ENCODE measurements at regions not wholly inside any gene's neighbourhood (a gene's known extent, or its start where the extent isn't known, plus 50 kb on each side); places are given as distances from the start of the nearest gene placed in this dataset.
"Not testable (repeated sequence)": the region's sequence is repeated elsewhere in the genome, so short reads cannot be mapped to it uniquely, and the experiment has no call there.

GRCh38 chr16:8075271-8075670, 515.0 kb downstream of the TMEM114 start:
- Histone ChIP-seq H3K9me3 (ENCODE audit: control insufficient read depth in 2 of 2, low read length in 2 of 2) (no peaks in the 10 kb centered on the region), H3K4me1 (ENCODE audit: control insufficient read depth in 2 of 2, insufficient read depth in 2 of 2, low read length in 2 of 2) (no peaks in the 10 kb centered on the region), H3K27me3 (ENCODE audit: control insufficient read depth in 2 of 2, insufficient read depth in 2 of 2, low read length in 2 of 2) (no peaks in the 10 kb centered on the region), H3K27ac (ENCODE audit: low read depth in 2 of 2, low read length in 2 of 2) (no peak overlapping the region), H3K36me3 (ENCODE audit: control insufficient read depth in 2 of 2, insufficient read depth in 2 of 2, low read length in 2 of 2) (no peaks in the 10 kb centered on the region), H3K4me3 (ENCODE audit: low read length in 2 of 2) (no peak overlapping the region), H3K9ac (ENCODE audit: low read depth in 1 of 2, low read length in 2 of 2) (no peak overlapping the region)

GRCh38 chr16:8070506-8070905, 519.8 kb downstream of the TMEM114 start:
- Histone ChIP-seq H3K4me1 (ENCODE audit: control insufficient read depth in 2 of 2, insufficient read depth in 2 of 2, low read length in 2 of 2) (no peaks in the 10 kb centered on the region), H3K9ac (ENCODE audit: low read depth in 1 of 2, low read length in 2 of 2) (no peak overlapping the region), H3K27ac (ENCODE audit: low read depth in 2 of 2, low read length in 2 of 2) (no peak overlapping the region), H3K9me3 (ENCODE audit: control insufficient read depth in 2 of 2, low read length in 2 of 2) (peaks cover 0 to 5% of the 10 kb centered on the region in 2 donors), H3K36me3 (ENCODE audit: control insufficient read depth in 2 of 2, insufficient read depth in 2 of 2, low read length in 2 of 2) (no peaks in the 10 kb centered on the region), H3K27me3 (ENCODE audit: control insufficient read depth in 2 of 2, insufficient read depth in 2 of 2, low read length in 2 of 2) (no peaks in the 10 kb centered on the region), H3K4me3 (ENCODE audit: low read length in 2 of 2) (no peak overlapping the region)

DNA sequence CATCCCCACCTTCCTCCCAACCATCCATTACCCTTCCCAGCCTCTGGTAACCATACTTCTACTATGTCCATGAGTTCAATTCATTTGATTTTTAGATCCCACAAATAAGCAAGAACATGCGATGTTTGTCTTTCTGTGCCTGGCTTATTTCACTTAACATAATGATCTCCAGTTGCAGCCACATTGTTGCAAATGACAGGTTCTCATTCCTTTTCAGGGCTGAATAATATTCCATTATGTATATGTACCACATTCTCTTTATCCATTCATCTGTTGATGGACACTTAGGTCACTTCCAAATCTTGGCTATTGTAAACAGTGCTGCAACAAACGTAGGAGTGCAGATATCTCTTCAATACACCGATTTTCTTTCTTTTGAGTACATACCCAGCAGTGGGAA, 522.1 kb downstream of the TMEM114 start:
- not testable (repeated sequence) for H3K4me1 ChIP-seq (ENCODE audit: control insufficient read depth in 2 of 2, insufficient read depth in 2 of 2, low read length in 2 of 2); H3K27ac ChIP-seq (ENCODE audit: low read depth in 2 of 2, low read length in 2 of 2); H3K27me3 ChIP-seq (ENCODE audit: control insufficient read depth in 2 of 2, insufficient read depth in 2 of 2, low read length in 2 of 2); H3K9me3 ChIP-seq (ENCODE audit: control insufficient read depth in 2 of 2, low read length in 2 of 2); H3K9ac ChIP-seq (ENCODE audit: low read depth in 1 of 2, low read length in 2 of 2); H3K4me3 ChIP-seq (ENCODE audit: low read length in 2 of 2); H3K36me3 ChIP-seq (ENCODE audit: control insufficient read depth in 2 of 2, insufficient read depth in 2 of 2, low read length in 2 of 2)

DNA sequence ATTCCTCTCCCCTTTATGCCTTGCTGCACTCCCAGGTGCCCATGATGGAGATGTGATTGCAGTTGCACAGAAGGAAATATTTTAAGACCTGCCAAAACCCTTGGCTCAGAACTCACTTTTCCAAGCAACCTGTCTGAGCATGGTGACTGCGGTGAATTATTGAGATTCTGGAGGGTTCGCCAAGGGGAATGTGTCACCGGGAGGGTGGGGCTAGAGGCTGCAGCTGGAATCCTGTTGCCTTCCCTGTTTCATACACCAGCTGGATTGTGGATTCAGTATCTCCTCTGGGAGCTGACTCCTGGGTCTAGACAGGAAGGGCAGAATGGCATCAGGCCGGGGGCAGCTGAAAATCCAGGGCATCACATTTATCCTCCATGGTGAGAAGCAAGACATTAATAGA, 527.2 kb downstream of the TMEM114 start:
- no peak overlapping the region for H3K27ac ChIP-seq (ENCODE audit: low read depth in 2 of 2, low read length in 2 of 2)
- H3K27me3 ChIP-seq (ENCODE audit: control insufficient read depth in 2 of 2, insufficient read depth in 2 of 2, low read length in 2 of 2), result no peaks in the 10 kb centered on the region
- H3K9me3 ChIP-seq (ENCODE audit: control insufficient read depth in 2 of 2, low read length in 2 of 2), result peaks cover 0 to 3% of the 10 kb centered on the region in 2 donors
- no peak overlapping the region for H3K4me3 ChIP-seq (ENCODE audit: low read length in 2 of 2)
- H3K9ac ChIP-seq (ENCODE audit: low read depth in 1 of 2, low read length in 2 of 2), result no peak overlapping the region
- no peaks in the 10 kb centered on the region for H3K36me3 ChIP-seq (ENCODE audit: control insufficient read depth in 2 of 2, insufficient read depth in 2 of 2, low read length in 2 of 2)
- H3K4me1 ChIP-seq (ENCODE audit: control insufficient read depth in 2 of 2, insufficient read depth in 2 of 2, low read length in 2 of 2), result no peaks in the 10 kb centered on the region

DNA sequence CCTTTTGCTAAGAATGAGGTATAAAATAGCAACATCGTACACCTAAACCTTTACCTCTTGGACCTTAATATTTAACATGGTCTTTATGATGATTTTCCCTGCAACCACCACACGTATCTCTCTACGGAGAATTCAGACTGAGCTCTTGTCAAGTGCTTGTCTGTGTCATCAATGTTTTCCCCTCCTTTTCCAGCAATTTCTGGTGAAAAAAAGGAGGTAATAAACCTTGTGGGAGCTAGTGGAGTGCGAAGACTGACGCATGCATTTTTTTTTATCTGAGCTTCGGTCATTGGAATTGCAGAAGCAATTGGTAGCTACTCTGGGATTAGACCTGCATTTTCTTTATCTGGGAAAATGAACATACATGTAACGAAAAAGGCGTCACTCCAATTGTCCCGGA, 527.6 kb downstream of the TMEM114 start:
- Histone ChIP-seq H3K4me1 (ENCODE audit: control insufficient read depth in 2 of 2, insufficient read depth in 2 of 2, low read length in 2 of 2) (no peaks in the 10 kb centered on the region), H3K27me3 (ENCODE audit: control insufficient read depth in 2 of 2, insufficient read depth in 2 of 2, low read length in 2 of 2) (no peaks in the 10 kb centered on the region), H3K9ac (ENCODE audit: low read depth in 1 of 2, low read length in 2 of 2) (no peak overlapping the region), H3K9me3 (ENCODE audit: control insufficient read depth in 2 of 2, low read length in 2 of 2) (peaks cover 0 to 3% of the 10 kb centered on the region in 2 donors), H3K36me3 (ENCODE audit: control insufficient read depth in 2 of 2, insufficient read depth in 2 of 2, low read length in 2 of 2) (no peaks in the 10 kb centered on the region), H3K4me3 (ENCODE audit: low read length in 2 of 2) (no peak overlapping the region), H3K27ac (ENCODE audit: low read depth in 2 of 2, low read length in 2 of 2) (no peak overlapping the region)

- Histone ChIP-seq H3K9me3 (ENCODE audit: control insufficient read depth in 2 of 2, low read length in 2 of 2) (no peaks in the 10 kb centered on the region), H3K4me1 (ENCODE audit: control insufficient read depth in 2 of 2, insufficient read depth in 2 of 2, low read length in 2 of 2) (no peaks in the 10 kb centered on the region), H3K27ac (ENCODE audit: low read depth in 2 of 2, low read length in 2 of 2) (no peak overlapping the region), H3K27me3 (ENCODE audit: control insufficient read depth in 2 of 2, insufficient read depth in 2 of 2, low read length in 2 of 2) (no peaks in the 10 kb centered on the region), H3K36me3 (ENCODE audit: control insufficient read depth in 2 of 2, insufficient read depth in 2 of 2, low read length in 2 of 2) (no peaks in the 10 kb centered on the region), H3K9ac (ENCODE audit: low read depth in 1 of 2, low read length in 2 of 2) (no peak overlapping the region), H3K4me3 (ENCODE audit: low read length in 2 of 2) (no peak overlapping the region)
Observed at GRCh38 chr16:8055761-8056160, 534.5 kb downstream of the TMEM114 start.

DNA sequence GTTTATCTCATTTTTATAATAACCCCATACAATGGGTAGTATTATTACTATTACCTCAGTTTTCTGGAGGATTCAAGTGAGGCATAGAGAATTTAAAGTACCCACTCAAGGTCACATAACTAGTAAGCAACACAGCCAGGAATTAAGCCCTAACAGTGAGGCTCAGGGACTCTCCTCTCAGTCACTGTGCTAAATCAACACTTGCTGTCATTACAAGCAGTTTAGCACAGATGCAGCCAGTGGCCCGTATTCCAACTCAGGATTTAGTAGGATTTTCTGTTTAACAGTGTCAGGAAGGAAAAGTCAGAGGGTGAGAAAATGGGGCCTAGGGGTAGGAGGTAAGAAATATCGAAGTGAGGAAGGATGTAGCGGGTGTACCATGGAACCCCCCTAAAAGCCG, 536.9 kb downstream of the TMEM114 start:
- Histone ChIP-seq H3K9ac (ENCODE audit: low read depth in 1 of 2, low read length in 2 of 2) (no peak overlapping the region), H3K4me1 (ENCODE audit: control insufficient read depth in 2 of 2, insufficient read depth in 2 of 2, low read length in 2 of 2) (no peaks in the 10 kb centered on the region)

GRCh38 chr16:8048433-8048832, 541.9 kb downstream of the TMEM114 start:
- Histone ChIP-seq H3K9me3 (ENCODE audit: control insufficient read depth in 2 of 2, low read length in 2 of 2) (no peaks in the 10 kb centered on the region), H3K4me1 (ENCODE audit: control insufficient read depth in 2 of 2, insufficient read depth in 2 of 2, low read length in 2 of 2) (no peaks in the 10 kb centered on the region), H3K9ac (ENCODE audit: low read depth in 1 of 2, low read length in 2 of 2) (no peak overlapping the region), H3K27ac (ENCODE audit: low read depth in 2 of 2, low read length in 2 of 2) (no peak overlapping the region), H3K4me3 (ENCODE audit: low read length in 2 of 2) (no peak overlapping the region), H3K27me3 (ENCODE audit: control insufficient read depth in 2 of 2, insufficient read depth in 2 of 2, low read length in 2 of 2) (no peaks in the 10 kb centered on the region), H3K36me3 (ENCODE audit: control insufficient read depth in 2 of 2, insufficient read depth in 2 of 2, low read length in 2 of 2) (no peaks in the 10 kb centered on the region)

More for the DNA sequence above, 536.9 kb downstream of the TMEM114 start:
- H3K36me3 ChIP-seq (ENCODE audit: control insufficient read depth in 2 of 2, insufficient read depth in 2 of 2, low read length in 2 of 2), result no peaks in the 10 kb centered on the region
- no peaks in the 10 kb centered on the region for H3K27me3 ChIP-seq (ENCODE audit: control insufficient read depth in 2 of 2, insufficient read depth in 2 of 2, low read length in 2 of 2)
- H3K27ac ChIP-seq (ENCODE audit: low read depth in 2 of 2, low read length in 2 of 2), result no peak overlapping the region
- H3K4me3 ChIP-seq (ENCODE audit: low read length in 2 of 2), result no peak overlapping the region
- H3K9me3 ChIP-seq (ENCODE audit: control insufficient read depth in 2 of 2, low read length in 2 of 2), result no peaks in the 10 kb centered on the region

DNA sequence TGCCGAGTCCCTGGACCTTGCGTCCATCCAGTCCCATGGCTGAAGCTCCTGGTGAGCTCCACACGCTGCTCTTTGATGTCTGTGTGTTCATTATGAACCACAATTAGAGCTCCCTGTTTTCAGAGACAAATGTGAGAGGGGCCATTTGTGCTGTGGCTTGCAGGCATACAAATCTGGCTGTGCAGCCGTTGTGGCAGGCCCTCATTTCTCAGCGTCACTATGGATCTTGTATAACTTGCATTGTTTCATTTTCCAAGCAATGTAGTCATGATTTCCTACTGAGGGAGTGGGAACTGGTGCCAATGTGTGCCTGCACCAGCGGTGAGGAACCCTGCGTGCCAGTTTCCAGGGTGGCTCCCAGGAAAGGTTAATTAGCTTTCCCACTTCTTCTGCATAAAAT, 542.6 kb downstream of the TMEM114 start:
- Histone ChIP-seq H3K27ac (ENCODE audit: low read depth in 2 of 2, low read length in 2 of 2) (no peak overlapping the region), H3K27me3 (ENCODE audit: control insufficient read depth in 2 of 2, insufficient read depth in 2 of 2, low read length in 2 of 2) (no peaks in the 10 kb centered on the region), H3K4me3 (ENCODE audit: low read length in 2 of 2) (no peak overlapping the region), H3K9me3 (ENCODE audit: control insufficient read depth in 2 of 2, low read length in 2 of 2) (no peaks in the 10 kb centered on the region), H3K4me1 (ENCODE audit: control insufficient read depth in 2 of 2, insufficient read depth in 2 of 2, low read length in 2 of 2) (no peaks in the 10 kb centered on the region), H3K9ac (ENCODE audit: low read depth in 1 of 2, low read length in 2 of 2) (no peak overlapping the region), H3K36me3 (ENCODE audit: control insufficient read depth in 2 of 2, insufficient read depth in 2 of 2, low read length in 2 of 2) (no peaks in the 10 kb centered on the region)

DNA sequence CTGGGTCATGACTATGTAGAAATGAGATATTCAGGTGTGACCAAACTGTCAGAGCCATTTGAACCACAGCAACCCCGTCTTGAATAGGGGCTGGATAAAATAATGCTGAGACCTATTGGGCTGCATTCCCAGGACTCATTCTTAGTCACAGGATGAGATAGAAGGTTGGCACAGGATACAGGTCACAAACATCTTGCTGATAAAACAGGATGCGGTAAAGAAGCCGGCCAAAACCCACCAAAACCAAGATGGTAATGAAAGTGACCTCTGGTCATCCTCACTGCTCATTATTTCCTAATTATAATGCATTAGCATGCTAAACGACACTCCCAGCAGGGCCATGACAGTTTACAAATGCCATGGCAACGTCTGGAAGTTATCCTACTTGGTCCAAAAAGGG, 545.5 kb downstream of the TMEM114 start:
- no peaks in the 10 kb centered on the region for H3K36me3 ChIP-seq (ENCODE audit: control insufficient read depth in 2 of 2, insufficient read depth in 2 of 2, low read length in 2 of 2)
- no peak overlapping the region for H3K9ac ChIP-seq (ENCODE audit: low read depth in 1 of 2, low read length in 2 of 2)
- H3K4me1 ChIP-seq (ENCODE audit: control insufficient read depth in 2 of 2, insufficient read depth in 2 of 2, low read length in 2 of 2), result no peaks in the 10 kb centered on the region
- no peaks in the 10 kb centered on the region for H3K9me3 ChIP-seq (ENCODE audit: control insufficient read depth in 2 of 2, low read length in 2 of 2)
- H3K4me3 ChIP-seq (ENCODE audit: low read length in 2 of 2), result no peak overlapping the region
- H3K27me3 ChIP-seq (ENCODE audit: control insufficient read depth in 2 of 2, insufficient read depth in 2 of 2, low read length in 2 of 2), result no peaks in the 10 kb centered on the region
- H3K27ac ChIP-seq (ENCODE audit: low read depth in 2 of 2, low read length in 2 of 2), result no peak overlapping the region

DNA sequence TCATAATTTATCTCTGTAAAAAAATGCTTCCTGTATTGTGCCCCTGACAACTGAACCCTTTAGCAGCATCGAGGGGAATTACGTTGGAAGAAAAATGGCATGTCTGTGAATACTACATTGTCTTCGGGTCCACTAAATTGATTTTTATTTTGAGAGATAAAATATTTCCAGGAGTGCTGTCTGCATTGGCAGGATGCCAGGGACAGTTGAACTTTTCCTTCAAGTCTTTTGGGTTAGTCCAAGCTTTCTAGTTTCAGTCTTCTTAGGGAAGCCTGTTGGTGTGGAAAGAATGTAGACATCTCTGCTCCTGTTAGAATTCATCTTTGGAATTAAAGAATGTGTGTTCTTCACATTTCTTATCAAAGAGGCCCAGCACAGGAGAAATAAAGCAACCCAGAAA, 557.9 kb downstream of the TMEM114 start:
- no peak overlapping the region for H3K9ac ChIP-seq (ENCODE audit: low read depth in 1 of 2, low read length in 2 of 2)
- H3K9me3 ChIP-seq (ENCODE audit: control insufficient read depth in 2 of 2, low read length in 2 of 2), result no peaks in the 10 kb centered on the region
- no peak overlapping the region for H3K27ac ChIP-seq (ENCODE audit: low read depth in 2 of 2, low read length in 2 of 2)
- no peaks in the 10 kb centered on the region for H3K36me3 ChIP-seq (ENCODE audit: control insufficient read depth in 2 of 2, insufficient read depth in 2 of 2, low read length in 2 of 2)
- no peaks in the 10 kb centered on the region for H3K4me1 ChIP-seq (ENCODE audit: control insufficient read depth in 2 of 2, insufficient read depth in 2 of 2, low read length in 2 of 2)
- H3K27me3 ChIP-seq (ENCODE audit: control insufficient read depth in 2 of 2, insufficient read depth in 2 of 2, low read length in 2 of 2), result no peaks in the 10 kb centered on the region
- no peak overlapping the region for H3K4me3 ChIP-seq (ENCODE audit: low read length in 2 of 2)
